HG02981 (cell line): ENCODE measurements at regions not wholly inside any gene's neighbourhood (a gene's known extent, or its start where the extent isn't known, plus 50 kb on each side); places are given as distances from the start of the nearest gene placed in this dataset.
"Not testable (repeated sequence)": the region's sequence is repeated elsewhere in the genome, so short reads cannot be mapped to it uniquely, and the experiment has no call there.

Source experiments
- ATAC-seq: cut with Tn5 transposase; IDR thresholded peaks from one replicate; pipeline ENCODE4 v1.9.1; 2021; ENCODE audit warnings: mild to moderate bottlenecking, moderate library complexity; ENCODE audit not compliant: unreplicated experiment

DNA sequence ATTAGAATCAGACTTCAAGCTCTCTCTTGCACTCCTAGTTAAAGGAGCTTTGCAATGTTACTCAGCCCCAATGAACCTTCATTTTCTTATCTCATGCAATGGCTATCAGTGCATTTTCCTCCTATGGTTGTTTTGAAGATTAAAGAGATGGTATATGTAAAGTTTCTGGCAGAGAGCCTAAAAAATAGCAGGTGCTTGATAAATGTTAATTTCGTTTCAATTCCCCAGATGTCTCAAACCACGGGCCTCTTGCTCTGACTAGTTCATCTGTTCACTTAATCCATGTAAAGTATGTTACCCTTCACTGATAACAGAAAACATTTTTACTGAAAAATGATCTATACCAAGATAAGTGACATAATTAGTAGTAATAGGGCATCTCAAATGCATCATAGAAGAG, 735.4 kb upstream of the USP15 start:
- no peak for ATAC-seq

DNA sequence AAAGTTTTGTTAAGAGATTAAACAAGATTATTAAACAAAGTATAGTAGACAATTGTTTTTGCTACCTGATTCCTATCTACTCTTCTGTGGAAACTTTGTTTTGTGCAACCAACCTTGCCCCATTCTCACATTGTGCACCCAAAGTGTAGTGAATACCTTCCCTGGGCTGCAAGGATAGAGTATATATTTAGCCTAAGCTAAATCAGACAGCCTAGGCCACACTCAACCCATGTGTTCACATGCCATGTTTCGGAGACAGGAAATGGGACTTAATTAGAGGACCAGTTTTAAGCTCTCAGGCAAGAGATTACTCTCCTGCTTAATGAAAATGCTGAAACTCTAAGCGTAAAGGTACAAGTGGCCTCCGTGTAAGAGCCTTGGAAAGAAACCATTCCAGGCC, 734.9 kb upstream of the USP15 start:
- no peak for ATAC-seq

DNA sequence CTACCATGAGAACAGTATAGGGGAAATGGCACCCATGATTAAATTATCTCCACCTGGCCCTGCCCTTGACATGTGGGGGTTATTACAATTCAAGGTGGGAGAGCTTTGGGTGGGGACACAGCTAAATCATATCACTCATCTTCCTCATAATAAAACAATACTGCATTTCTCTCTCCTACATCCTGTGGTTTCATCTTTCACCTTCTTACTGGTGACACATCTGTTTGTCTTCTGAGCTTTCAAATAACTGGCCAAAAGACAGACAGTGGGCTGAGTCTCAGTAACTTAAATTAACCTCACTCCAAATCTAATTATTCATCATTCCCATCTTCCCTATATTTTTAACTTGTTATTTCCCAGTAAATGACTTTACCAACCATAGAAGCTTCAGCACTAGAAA, 729.7 kb upstream of the USP15 start:
- ATAC-seq, result no peak

DNA sequence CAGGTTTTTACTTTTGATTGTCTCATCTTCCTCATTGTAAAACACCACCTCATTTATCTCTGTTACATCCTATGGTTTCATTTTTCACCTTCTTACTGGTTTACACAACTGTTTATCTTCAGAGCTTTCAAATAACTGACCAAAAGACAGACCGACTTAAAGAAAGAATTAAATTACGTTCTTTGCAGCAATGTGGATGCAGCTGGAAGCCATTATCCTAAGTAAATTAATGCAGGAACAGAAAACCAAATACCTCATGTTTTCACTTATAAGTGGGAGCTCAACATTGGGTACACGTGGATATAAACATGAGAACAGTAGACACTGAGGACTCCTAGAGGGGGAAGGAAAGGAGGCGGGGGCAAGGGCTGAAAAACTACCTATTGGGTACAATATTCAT, 729.0 kb upstream of the USP15 start:
- no peak for ATAC-seq

DNA sequence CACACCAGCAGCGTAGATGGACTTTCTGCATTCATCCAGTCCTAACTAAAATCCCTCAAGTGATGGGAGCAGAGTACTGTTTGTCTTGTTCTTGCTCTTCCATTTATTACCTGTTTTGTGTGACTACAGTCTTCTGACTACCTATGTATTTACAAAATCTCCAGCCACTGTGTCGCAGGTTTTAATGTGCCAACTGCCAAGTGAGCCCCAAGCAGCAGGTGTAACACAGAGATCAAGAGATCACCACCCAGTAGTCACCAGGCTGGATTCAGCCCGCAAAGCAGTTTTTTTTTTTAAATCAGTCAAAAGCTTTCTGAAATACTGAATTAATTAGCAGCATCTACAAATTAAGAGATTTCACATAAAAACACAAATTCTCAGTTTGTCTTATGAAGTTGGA, 724.1 kb upstream of the USP15 start:
- ATAC-seq, result no peak

DNA sequence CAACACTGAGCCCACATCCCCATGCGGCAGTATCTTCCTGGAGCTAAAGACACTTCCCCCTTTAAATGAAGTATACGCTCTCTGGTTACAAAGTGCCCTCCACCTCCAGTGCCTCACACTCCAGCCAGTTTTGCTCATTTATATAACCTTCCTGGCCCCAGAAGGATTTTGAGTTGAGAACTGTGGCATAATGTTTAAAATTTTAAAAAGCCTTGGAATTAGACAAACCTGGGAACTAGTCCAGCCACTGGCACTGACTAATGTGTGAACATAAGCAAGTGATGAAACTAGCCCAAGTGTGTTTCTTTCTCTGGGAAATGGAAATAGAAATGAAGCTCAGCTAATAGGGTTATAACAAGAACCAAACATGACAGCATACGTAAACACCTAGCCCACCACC, 723.7 kb upstream of the USP15 start:
- ATAC-seq, result no peak

DNA sequence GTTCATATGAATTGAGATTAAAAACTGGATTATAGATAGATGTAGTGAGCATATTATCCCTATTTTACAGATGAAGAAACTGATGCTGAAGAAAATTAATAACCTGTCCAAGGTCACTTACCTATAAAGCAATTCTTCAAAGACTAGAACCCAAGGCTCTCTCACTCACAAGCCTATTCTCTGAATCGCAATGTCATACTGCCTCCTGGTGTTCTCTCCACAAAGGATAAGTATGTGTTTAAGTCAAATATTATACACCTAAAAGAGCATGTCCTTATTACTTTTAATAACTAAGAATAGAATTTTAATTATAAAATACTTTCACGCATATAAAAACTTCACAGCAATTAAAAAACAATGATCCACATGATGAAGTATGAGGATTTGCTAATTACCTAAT, 721.3 kb upstream of the USP15 start:
- no peak for ATAC-seq

DNA sequence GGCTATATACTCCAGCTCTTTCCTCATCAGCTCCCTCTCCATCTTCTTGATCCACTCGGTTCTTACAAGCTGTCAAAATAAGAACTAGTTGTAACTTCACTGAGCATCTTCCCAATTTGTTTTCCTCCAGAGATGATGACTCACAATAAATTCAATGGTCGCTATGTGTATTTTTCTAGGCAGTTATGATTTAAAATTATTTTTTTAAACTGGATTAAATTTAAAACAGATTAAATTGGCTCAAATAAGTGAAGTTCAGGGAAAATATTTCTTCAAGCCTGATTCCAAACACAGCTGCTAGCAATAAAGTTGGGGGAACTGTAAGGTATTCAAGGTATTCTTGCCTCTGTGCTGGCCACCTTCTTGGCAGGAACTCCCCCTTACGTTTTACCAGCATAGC, 717.7 kb upstream of the USP15 start:
- ATAC-seq, result no peak

DNA sequence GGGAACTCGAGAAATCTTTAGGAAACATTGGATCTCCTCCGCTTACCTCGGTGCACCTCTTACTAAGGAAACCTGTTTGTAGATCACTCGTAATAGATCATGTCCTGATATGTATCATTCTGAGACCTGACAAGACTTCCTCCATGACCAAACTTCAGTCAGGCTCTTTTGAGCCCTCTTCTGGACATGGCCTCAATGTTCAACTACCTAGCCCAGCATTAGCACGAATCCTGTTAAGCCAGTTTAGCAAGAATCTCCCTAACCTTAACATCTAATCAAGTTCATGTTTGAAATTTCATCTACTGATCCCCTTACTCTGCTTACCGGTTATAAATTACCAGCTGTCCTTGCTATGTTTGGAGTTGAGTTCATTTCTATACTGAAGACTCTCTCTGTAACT, 713.9 kb upstream of the USP15 start:
- ATAC-seq, result no peak

DNA sequence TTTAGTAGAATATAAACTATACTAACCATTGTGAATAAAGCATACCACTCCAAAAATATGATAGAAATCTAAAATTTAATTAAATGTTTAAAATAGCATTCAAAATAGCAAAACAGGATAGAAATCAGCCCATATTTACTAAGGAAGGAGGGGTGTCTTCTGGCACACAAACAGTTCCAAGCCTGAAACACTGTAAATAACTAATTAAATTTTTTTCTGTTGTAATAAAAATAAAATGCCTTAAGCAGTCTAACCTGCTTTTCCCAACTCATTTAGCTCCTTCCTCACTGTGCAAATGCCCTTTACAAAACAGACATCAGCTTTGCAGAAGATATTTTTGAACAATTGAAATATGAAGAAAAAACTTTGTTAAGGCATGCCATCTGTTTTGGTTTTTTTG, 707.1 kb upstream of the USP15 start:
- no peak for ATAC-seq

DNA sequence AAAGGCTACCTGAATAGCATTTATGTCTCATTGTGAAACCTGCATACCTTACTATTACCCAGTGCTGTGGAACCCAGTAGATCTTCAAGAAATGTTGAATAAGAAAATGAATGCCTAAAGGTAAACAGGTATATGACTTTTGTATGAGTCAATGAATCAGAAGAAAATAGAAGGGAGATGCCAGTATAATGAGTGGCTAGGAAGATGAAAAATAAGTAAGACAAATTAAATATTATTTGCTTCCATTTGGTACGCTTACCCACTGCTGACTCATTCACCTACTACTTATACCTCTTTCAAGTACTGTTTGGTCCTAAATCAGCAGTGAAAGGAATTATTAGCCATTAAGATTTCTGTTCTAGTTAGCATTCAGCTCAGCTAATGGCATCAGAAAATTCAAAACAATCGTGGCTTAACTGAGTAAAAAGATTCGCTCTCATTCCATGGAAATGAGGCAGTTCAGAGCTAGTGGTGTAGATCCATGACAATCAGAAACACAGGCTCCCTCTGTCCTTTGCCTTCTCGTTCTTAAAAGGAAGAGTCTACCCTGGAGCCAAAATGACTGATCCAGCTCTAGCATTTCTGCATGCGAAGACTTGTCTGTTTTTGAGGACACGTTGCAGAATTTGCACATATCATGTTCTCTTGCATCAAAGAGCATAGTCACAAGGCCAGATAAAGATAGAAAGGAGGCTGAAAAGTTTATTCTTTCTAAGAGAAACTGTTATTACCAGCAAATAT, 705.8 kb upstream of the USP15 start:
- no peak for ATAC-seq

DNA sequence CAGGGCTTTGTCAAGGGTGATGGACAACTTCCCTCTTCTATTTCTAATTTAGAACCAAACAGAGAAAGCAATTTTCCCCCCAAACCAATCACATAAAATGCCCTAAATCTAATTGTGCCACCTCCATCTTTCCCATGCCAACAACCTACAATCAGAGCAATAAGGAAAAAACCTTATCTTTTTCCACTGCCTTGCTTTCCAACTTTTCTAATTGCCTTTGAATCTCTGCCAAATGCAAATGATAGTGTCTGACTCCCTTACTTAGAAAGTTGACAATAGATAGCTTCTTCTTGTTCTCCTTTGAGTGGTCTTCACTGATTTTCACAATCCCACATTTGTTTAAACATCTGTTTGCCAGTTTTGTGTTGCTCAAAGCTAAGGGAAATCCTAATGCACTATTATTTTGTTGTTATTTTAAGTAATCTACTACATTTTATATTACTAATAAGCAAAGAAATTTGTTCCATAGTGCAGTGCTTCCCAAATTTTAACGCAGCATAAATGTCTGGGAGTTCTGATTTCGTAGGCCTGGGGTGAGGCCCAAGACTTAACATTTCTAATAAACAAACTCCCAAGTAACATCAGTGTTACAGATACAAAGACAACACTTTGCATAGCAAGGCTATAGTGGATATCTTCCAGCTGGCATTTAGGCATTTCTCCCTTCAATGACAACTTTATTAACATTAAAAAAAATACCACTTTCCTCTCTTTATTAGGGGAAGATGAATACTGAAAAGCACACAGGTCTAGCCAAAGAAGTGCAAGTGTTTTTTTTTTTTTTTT, 696.3 kb upstream of the USP15 start:
- no peak for ATAC-seq

DNA sequence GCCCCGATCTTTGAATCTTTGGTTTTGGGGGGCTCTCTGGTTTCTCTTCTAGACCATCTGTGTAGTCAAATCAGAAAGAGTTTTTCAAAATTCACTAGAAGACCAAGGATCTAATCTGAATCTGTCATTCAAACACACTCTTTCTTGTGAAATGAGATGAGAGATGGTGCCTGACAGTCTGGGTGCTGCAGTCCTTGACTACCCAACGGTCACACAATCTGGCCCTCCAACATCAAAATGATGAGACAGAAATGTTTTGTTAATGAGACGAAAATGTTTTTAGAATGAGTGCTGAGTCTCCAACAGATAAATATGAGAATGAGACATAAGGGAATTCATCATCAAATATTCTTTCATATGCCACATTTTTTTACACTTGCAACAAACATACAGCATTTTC, 695.7 kb upstream of the USP15 start:
- no peak for ATAC-seq

DNA sequence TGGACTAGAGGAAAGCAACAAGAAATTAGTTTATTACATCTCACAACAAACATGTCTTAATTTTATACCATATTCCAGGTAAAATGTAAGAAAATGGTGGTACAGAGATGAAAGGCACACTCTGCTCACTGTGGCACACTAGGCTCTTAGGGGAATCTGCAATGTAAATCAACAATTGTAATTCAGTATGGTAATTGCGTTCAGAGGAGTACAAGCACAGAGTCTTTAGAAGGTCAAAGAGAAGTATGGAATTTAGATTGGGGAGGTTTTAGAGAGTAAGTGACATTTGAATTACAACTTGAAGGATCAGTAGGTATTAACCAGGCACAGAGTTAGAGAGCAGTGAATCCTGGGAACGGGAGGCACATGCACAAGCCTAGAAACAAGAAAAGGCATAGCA, 694.0 kb upstream of the USP15 start:
- ATAC-seq, result no peak

DNA sequence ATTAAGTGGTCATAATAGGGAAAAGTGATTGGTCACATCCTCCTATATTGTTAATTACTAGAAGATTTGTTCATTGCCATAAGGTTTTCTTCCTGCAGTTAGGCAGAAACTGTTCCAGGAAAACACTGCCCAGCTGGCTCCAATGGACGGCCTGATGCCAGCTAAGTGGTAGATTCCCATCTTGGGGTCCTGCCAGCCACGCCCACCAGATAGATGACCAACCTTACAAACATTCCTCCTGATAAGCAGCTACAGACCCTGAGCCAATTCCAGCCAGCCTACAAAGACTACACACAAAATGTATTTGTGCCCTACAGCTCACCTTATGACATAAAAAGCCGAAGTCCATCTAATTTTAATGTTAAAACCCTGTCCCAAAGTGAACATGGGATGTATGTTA, 685.9 kb upstream of the USP15 start:
- ATAC-seq, result no peak

DNA sequence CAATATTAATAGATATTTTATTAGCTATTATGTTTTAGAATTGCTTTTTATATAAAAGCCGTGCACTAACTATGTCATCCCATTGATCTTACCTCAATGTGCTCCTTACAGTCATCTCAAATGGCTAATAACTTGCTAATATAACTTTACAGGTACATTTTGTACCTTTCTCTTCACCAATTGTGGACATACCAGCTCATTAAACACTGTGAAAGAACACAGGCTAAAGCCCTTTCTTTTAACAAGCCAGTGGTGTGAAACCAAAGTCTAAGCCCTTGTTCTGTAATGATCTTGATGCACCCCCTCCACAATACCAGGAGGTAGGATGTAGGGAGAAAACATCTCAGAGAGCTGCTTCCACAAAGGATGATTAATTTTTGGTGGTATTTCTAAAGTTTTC, 675.3 kb upstream of the USP15 start:
- ATAC-seq, result no peak

DNA sequence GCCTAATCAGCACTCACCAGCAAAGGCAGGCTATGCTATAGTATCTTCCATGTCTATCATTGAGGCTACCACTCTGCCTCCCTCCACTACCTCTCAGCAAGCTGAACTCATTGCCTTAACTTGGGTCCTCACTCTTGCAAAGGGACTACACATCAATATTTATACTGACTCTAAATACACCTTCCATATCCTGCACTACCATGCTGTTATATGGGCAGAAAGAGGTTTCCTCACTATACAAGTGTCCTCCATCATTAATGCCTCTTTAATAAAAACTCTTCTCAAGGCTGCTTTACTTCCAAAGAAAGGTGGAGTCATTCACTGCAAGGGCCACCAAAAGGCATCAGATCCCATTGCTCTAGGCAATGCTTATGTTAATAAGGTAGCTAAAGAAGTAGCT, 669.3 kb upstream of the USP15 start:
- not testable (repeated sequence) for ATAC-seq

DNA sequence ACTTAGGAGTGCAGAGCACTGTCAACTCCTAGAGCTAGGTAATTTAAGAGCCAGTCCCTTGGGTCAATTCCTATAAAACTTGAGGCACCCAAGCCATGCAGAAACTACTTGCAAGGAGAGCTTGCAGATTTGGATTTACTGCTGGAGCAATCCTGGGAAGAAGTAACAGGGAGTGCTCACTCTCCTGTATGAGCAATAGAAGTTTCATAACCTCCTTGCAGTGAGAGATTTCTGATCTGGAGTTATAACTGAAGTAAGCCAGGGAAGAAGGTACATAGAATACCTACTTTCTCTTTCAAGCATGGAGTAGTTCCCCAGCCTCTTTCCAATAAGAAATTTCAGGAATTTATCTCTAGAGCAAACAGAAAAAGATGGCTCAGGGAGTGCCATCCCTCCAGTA, 650.1 kb upstream of the USP15 start:
- no peak for ATAC-seq

DNA sequence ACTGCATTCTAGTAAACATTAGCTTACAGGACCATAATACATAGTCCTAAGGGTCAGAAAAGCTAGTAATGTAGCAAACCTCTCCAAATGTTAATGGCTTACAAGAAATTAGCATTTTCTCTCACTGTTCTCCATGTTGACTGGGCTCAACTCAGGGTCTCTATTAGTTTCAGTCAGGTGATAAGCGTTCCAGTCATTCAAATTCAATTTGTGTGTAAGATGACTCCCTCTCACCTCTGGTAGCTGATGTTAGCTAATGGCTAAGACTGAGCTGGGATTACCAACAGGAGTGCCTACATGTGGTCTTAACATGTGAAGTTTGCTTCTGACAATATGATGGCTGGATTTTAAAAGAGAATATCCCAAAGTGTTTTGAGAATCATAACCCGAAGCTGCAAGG, 630.5 kb upstream of the USP15 start:
- ATAC-seq, result no peak

DNA sequence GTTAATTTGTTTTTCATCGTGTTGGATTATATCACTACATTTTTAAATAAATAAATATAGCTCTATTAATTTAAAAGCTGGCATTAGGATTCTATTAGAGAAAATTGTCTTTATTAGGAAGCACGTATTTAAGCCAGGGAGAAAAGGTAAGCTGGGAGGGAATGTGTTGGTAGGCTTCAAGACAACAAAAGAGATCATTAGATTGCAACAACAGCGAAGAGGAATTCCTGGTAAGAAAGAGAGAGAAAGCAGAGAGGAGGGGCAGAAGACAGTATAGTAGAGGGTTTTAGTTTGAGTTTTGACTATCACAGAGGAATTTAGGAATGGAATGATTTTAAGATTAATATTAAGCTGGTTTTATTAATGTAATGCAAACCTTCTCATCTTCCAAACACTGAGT, 613.6 kb upstream of the USP15 start:
- no peak for ATAC-seq

DNA sequence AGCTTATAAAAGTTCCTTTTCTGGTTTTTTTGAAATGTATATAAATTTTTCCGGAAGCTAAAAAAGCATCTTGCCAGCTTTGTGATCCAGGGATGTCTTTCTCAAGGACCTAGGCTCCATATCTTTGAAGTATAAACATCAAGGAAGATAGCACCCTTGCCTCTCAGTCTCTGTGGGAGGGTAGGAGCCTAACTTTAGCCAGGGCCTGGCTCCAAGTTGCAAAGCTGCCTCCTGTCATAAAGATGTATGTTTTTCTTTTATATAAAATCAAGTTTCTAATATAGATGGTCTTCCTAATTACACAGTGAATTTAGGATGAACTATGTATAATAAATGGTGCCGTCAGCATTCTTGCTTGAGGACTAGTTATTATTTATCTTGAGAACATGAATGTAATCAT, 612.6 kb upstream of the USP15 start:
- no peak for ATAC-seq

DNA sequence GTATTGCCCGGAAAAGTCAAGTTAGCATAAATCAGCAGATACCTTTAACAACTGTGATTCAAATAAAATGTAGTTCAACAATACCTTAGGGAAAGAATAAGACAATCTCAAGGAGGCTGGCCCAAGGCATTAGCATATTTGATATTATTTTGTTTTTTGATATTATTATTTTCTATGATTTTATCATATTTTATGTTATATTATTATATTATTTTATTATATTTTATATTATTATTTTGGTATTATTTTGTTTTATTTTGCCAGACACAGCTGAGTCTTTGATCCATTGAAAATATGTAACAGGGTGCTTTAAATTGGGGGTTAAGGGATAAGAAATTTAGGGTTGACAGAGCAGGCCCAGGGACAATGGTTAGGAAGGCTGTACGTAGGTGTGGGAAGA, 607.9 kb upstream of the USP15 start:
- ATAC-seq, result no peak

DNA sequence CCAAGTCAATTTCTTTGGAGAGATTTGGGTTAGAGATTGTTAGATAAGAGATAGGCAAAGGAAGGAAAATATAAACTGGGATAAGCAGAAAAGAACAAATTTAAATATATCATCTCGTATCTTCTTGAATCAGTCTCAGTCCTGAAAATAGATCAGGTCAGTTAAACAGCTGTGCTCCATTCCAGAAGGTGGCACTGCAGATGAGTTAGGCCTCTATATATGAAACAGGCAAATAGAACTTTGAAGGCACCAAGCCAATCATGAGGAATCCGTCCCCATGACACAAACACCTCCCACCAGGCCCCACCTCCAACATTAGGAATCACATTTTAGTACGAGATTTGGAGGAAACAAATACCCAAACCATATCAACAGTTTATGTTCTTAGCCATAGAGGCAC, 605.5 kb upstream of the USP15 start:
- no peak for ATAC-seq
